ENCODE measurements at regions not wholly inside any gene's neighbourhood (a gene's known extent, or its start where the extent isn't known, plus 50 kb on each side); places are given as distances from the start of the nearest gene placed in this dataset.

GRCh38 chr18:22048932-22049615, 120.3 kb upstream of the GATA6 start:
- no peak for TF ChIP-seq EZH2 (IDR thresholded peaks at IDR 0.05; ENCODE audit: low read length)
- TF ChIP-seq, protein P1, sequence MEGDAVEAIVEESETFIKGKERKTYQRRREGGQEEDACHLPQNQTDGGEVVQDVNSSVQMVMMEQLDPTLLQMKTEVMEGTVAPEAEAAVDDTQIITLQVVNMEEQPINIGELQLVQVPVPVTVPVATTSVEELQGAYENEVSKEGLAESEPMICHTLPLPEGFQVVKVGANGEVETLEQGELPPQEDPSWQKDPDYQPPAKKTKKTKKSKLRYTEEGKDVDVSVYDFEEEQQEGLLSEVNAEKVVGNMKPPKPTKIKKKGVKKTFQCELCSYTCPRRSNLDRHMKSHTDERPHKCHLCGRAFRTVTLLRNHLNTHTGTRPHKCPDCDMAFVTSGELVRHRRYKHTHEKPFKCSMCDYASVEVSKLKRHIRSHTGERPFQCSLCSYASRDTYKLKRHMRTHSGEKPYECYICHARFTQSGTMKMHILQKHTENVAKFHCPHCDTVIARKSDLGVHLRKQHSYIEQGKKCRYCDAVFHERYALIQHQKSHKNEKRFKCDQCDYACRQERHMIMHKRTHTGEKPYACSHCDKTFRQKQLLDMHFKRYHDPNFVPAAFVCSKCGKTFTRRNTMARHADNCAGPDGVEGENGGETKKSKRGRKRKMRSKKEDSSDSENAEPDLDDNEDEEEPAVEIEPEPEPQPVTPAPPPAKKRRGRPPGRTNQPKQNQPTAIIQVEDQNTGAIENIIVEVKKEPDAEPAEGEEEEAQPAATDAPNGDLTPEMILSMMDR (optimal IDR thresholded peaks at IDR 0.05 in 1 of 3, IDR thresholded peaks at IDR 0.05 in 1 of 3, conservative IDR thresholded peaks at IDR 0.05 in 1 of 3; ENCODE audit: extremely low read depth in 1 of 3, insufficient read depth in 2 of 3, low read length in 3 of 3), result no peak

Data from keratinocyte (primary cell).